ENCODE measurements at regions not wholly inside any gene's neighbourhood (a gene's known extent, or its start where the extent isn't known, plus 50 kb on each side); places are given as distances from the start of the nearest gene placed in this dataset.

- no peak for TF ChIP-seq CBX3 (IDR thresholded peaks at IDR 0.05; ENCODE audit: low read depth)
- TF ChIP-seq EGR1 (IDR thresholded peaks at IDR 0.05; ENCODE audit: low read depth): no peak
- TF ChIP-seq YY1 (IDR thresholded peaks at IDR 0.05; ENCODE audit: extremely low read depth, insufficient replicate concordance, low read depth, low read length): no peak
- no peak for TF ChIP-seq CEBPB (IDR thresholded peaks at IDR 0.05; ENCODE audit: low read depth)
- TF ChIP-seq POLR2AphosphoS5 (IDR thresholded peaks at IDR 0.05; ENCODE audit: low read depth, low read length): no peak
- TF ChIP-seq ZBTB33 (IDR thresholded peaks at IDR 0.05; ENCODE audit: extremely low read depth, insufficient replicate concordance, low read length): no peak
Observed at GRCh38 chr7:12833829-12834228, 146.4 kb downstream of the ARL4A start (continued).

GRCh38 chr7:12834782-12835181, 147.3 kb downstream of the ARL4A start:
- Histone ChIP-seq H3K36me3 (ENCODE audit: control insufficient read depth in 1 of 2, insufficient read depth in 2 of 2, low read length in 2 of 2) (no peaks in the 10 kb centered on the region), H3K27ac (ENCODE audit: low read depth, low read length) (no peak overlapping the region), H3K27me3 (ENCODE audit: insufficient read depth, low read length) (no peaks in the 10 kb centered on the region), H3K9ac (ENCODE audit: low read length) (no peak overlapping the region), H3K9me2 (ENCODE audit: insufficient read depth) (no peaks in the 10 kb centered on the region), H4K20me1 (ENCODE audit: insufficient read depth) (no peaks in the 10 kb centered on the region), H3K9me3 (ENCODE audit: control insufficient read depth in 1 of 2, insufficient read depth in 1 of 2, low read depth in 1 of 2, low read length in 2 of 2) (no peaks in the 10 kb centered on the region; a peak in 1 of 4 replicates), H3K4me2 (ENCODE audit: low read length) (no peak overlapping the region), H3K4me3 (replicated peaks in 1 of 2; ENCODE audit: low read depth in 1 of 2, low read length in 2 of 2) (no peak overlapping the region), H3K79me2 (ENCODE audit: insufficient read depth, low read length) (no peaks in the 10 kb centered on the region), H2AFZ (ENCODE audit: low read depth, low read length, poor library complexity, severe bottlenecking) (no peak overlapping the region), H3K4me1 (ENCODE audit: control insufficient read depth in 1 of 2, insufficient read depth in 2 of 2, low read length in 2 of 2) (peaks cover 0 to 6% of the 10 kb centered on the region in 2 experiments; a peak in 1 of 4 replicates)
- ChIA-PET POLR2A (no interaction called here), RAD21 (ENCODE audit: low non-redundant PET in 1 of 2, low total read pairs in 2 of 2, uncharacterized antibody in 2 of 2, unreplicated experiment in 2 of 2) (no interaction called here), CTCF (no interaction called here)
- no TSS peak for BruUV-seq (replicated peaks)
- DNase-seq (ENCODE audit: low read depth, low spot score) (no peak), ATAC-seq (no peak)
- TF ChIP-seq SP1 (IDR thresholded peaks at IDR 0.05; ENCODE audit: low read depth) (no peak), CTCF (IDR thresholded peaks at IDR 0.05 in 2 of 3, conservative IDR thresholded peaks at IDR 0.05 in 1 of 3; ENCODE audit: borderline replicate concordance in 1 of 3, insufficient read depth in 1 of 3, low read depth in 2 of 3, low read length in 2 of 3) (no peak), REST (IDR thresholded peaks at IDR 0.05; ENCODE audit: low read depth) (no peak), RAD21 (IDR thresholded peaks at IDR 0.05; ENCODE audit: low read depth) (no peak), JUND (IDR thresholded peaks at IDR 0.05) (no peak), CBX3 (IDR thresholded peaks at IDR 0.05; ENCODE audit: low read depth) (no peak), YY1 (IDR thresholded peaks at IDR 0.05; ENCODE audit: extremely low read depth, insufficient replicate concordance, low read depth, low read length) (no peak), ZFX (IDR thresholded peaks at IDR 0.05) (no peak), TCF7L2 (IDR thresholded peaks at IDR 0.05; ENCODE audit: borderline replicate concordance, extremely low read depth, insufficient read depth, insufficient read length) (no peak)
- intact Hi-C loops (cut with micrococcal nuclease): no loop called here

Data from HCT116 (cell line).